GM21717 (cell line): ENCODE measurements at regions not wholly inside any gene's neighbourhood (a gene's known extent, or its start where the extent isn't known, plus 50 kb on each side); places are given as distances from the start of the nearest gene placed in this dataset.
"Not testable (repeated sequence)": the region's sequence is repeated elsewhere in the genome, so short reads cannot be mapped to it uniquely, and the experiment has no call there.

Experiments
- ATAC-seq: cut with Tn5 transposase; IDR thresholded peaks from one replicate; pipeline ENCODE4 v1.9.1; 2021; ENCODE audit warnings: mild to moderate bottlenecking, moderate library complexity; ENCODE audit not compliant: unreplicated experiment

- no peak for ATAC-seq
Observed at GRCh38 chr18:54662986-54663385, 71.9 kb downstream of the DYNAP start.

GRCh38 chr18:54669701-54670100 is 78.7 kb downstream of the DYNAP start:
- not testable (repeated sequence) for ATAC-seq

GRCh38 chr18:54671291-54671881 is 80.3 kb downstream of the DYNAP start:
- no peak for ATAC-seq

- no peak for ATAC-seq
Observed at GRCh38 chr18:54672109-54672508, 81.1 kb downstream of the DYNAP start.

GRCh38 chr18:54672846-54673475 is 81.9 kb downstream of the DYNAP start:
- no peak for ATAC-seq

- ATAC-seq: no peak
Observed at GRCh38 chr18:54673936-54674335, 82.9 kb downstream of the DYNAP start.

GRCh38 chr18:54675076-54675475 is 84.0 kb downstream of the DYNAP start:
- no peak for ATAC-seq

- no peak for ATAC-seq
Observed at GRCh38 chr18:54679318-54680149, 88.5 kb downstream of the DYNAP start.

- ATAC-seq: no peak
Observed at GRCh38 chr18:54684784-54685183, 93.7 kb downstream of the DYNAP start.

- no peak for ATAC-seq
Observed at GRCh38 chr18:54689319-54689718, 98.3 kb downstream of the DYNAP start.

- ATAC-seq: no peak
Observed at GRCh38 chr18:54690198-54690597, 99.2 kb downstream of the DYNAP start.

GRCh38 chr18:54692463-54692862 is 101.4 kb downstream of the DYNAP start:
- no peak for ATAC-seq

GRCh38 chr18:54696616-54697293 is 105.7 kb downstream of the DYNAP start:
- ATAC-seq: no peak

- no peak for ATAC-seq
Observed at GRCh38 chr18:54700580-54700979, 109.5 kb downstream of the DYNAP start.

GRCh38 chr18:54702686-54703085 is 111.6 kb downstream of the DYNAP start:
- ATAC-seq: no peak

- no peak for ATAC-seq
Observed at GRCh38 chr18:54710074-54710899, 118.0 kb upstream of the RAB27B start.

GRCh38 chr18:54710900-54711281 is 117.4 kb upstream of the RAB27B start:
- no peak for ATAC-seq

- ATAC-seq: no peak
Observed at GRCh38 chr18:54712306-54712705, 116.0 kb upstream of the RAB27B start.

- no peak for ATAC-seq
Observed at GRCh38 chr18:54712758-54713157, 115.5 kb upstream of the RAB27B start.

GRCh38 chr18:54713386-54713785 is 114.9 kb upstream of the RAB27B start:
- ATAC-seq: no peak

- no peak for ATAC-seq
Observed at GRCh38 chr18:54714851-54715250, 113.4 kb upstream of the RAB27B start.
